ENCODE measurements at regions not wholly inside any gene's neighbourhood (a gene's known extent, or its start where the extent isn't known, plus 50 kb on each side); places are given as distances from the start of the nearest gene placed in this dataset.
"Not testable (repeated sequence)": the region's sequence is repeated elsewhere in the genome, so short reads cannot be mapped to it uniquely, and the experiment has no call there.

GRCh38 chr4:52202251-52202779 lies 151.2 kb downstream of the SPATA18 start:
- H3K27me3 Mint-ChIP-seq: no peaks in the 10 kb centered on the region
- H3K9me3 ChIP-seq (ENCODE audit: low read length): no peaks in the 10 kb centered on the region
- H3K27ac ChIP-seq (ENCODE audit: low read depth, low read length): no peak overlapping the region
- H3K4me3 Mint-ChIP-seq: no peak overlapping the region
- no peaks in the 10 kb centered on the region for H3K4me1 Mint-ChIP-seq
- no peaks in the 10 kb centered on the region for H3K4me1 ChIP-seq (ENCODE audit: insufficient read depth, low read length)
- H3K27me3 ChIP-seq (ENCODE audit: insufficient read depth, low read length, poor library complexity, severe bottlenecking): no peaks in the 10 kb centered on the region
- H3K36me3 ChIP-seq (ENCODE audit: insufficient read depth, low read length): no peaks in the 10 kb centered on the region
- ChIA-PET CTCF (no interaction called here), POLR2A (no interaction called here)
- peaks cover 0 to 2% (median 0%) of the 10 kb centered on the region in 5 donors for H3K9me3 Mint-ChIP-seq
- no peak overlapping the region for H3K4me3 ChIP-seq (ENCODE audit: low read length)
- no peak overlapping the region for H3K27ac Mint-ChIP-seq
- DNase-seq: no peak
- H3K36me3 Mint-ChIP-seq: peaks cover 0 to 2% (median 0%) of the 10 kb centered on the region in 3 donors

GRCh38 chr4:52202931-52203330 lies 151.8 kb downstream of the SPATA18 start:
- peaks cover 0 to 2% (median 0%) of the 10 kb centered on the region in 3 donors for H3K36me3 Mint-ChIP-seq
- no peaks in the 10 kb centered on the region for H3K4me1 Mint-ChIP-seq
- H3K9me3 ChIP-seq (ENCODE audit: low read length): no peaks in the 10 kb centered on the region
- H3K4me3 ChIP-seq (ENCODE audit: low read length): no peak overlapping the region
- no peaks in the 10 kb centered on the region for H3K9me3 Mint-ChIP-seq
- H3K27ac Mint-ChIP-seq: no peak overlapping the region
- H3K27me3 Mint-ChIP-seq: no peaks in the 10 kb centered on the region
- H3K27me3 ChIP-seq (ENCODE audit: insufficient read depth, low read length, poor library complexity, severe bottlenecking): no peaks in the 10 kb centered on the region
- CTCF ChIA-PET: no interaction called here
- DNase-seq: no peak
- POLR2A ChIA-PET: no interaction called here
- H3K36me3 ChIP-seq (ENCODE audit: insufficient read depth, low read length): no peaks in the 10 kb centered on the region
- H3K27ac ChIP-seq (ENCODE audit: low read depth, low read length): no peak overlapping the region
- H3K4me1 ChIP-seq (ENCODE audit: insufficient read depth, low read length): no peaks in the 10 kb centered on the region
- no peak overlapping the region for H3K4me3 Mint-ChIP-seq

GRCh38 chr4:52203351-52203750 lies 152.2 kb downstream of the SPATA18 start:
- H3K4me3 ChIP-seq (ENCODE audit: low read length): no peak overlapping the region

GRCh38 chr4:52204921-52205320 lies 153.8 kb downstream of the SPATA18 start:
- Mint-ChIP-seq H3K27me3 (peaks cover 0 to 2% of the 10 kb centered on the region in 2 donors), H3K4me3 (no peak overlapping the region), H3K27ac (no peak overlapping the region), H3K9me3 (peaks cover 0 to 3% (median 0%) of the 10 kb centered on the region in 5 donors), H3K36me3 (no peaks in the 10 kb centered on the region), H3K4me1 (no peaks in the 10 kb centered on the region)
- H3K4me3 ChIP-seq (ENCODE audit: low read length): no peak overlapping the region
- no peaks in the 10 kb centered on the region for H3K36me3 ChIP-seq (ENCODE audit: insufficient read depth, low read length)
- no peak for DNase-seq
- H3K9me3 ChIP-seq (ENCODE audit: low read length): no peaks in the 10 kb centered on the region
- CTCF ChIA-PET: no interaction called here
- H3K27ac ChIP-seq (ENCODE audit: low read depth, low read length): no peak overlapping the region
- H3K4me1 ChIP-seq (ENCODE audit: insufficient read depth, low read length): no peaks in the 10 kb centered on the region
- POLR2A ChIA-PET: no interaction called here
- no peaks in the 10 kb centered on the region for H3K27me3 ChIP-seq (ENCODE audit: insufficient read depth, low read length, poor library complexity, severe bottlenecking)

More at GRCh38 chr4:52203351-52203750, 152.2 kb downstream of the SPATA18 start:
- Histone ChIP-seq H3K9me3 (ENCODE audit: low read length) (no peaks in the 10 kb centered on the region), H3K27ac (ENCODE audit: low read depth, low read length) (no peak overlapping the region), H3K27me3 (ENCODE audit: insufficient read depth, low read length, poor library complexity, severe bottlenecking) (no peaks in the 10 kb centered on the region), H3K36me3 (ENCODE audit: insufficient read depth, low read length) (no peaks in the 10 kb centered on the region), H3K4me1 (ENCODE audit: insufficient read depth, low read length) (no peaks in the 10 kb centered on the region)
- Mint-ChIP-seq H3K27ac (no peak overlapping the region), H3K4me1 (no peaks in the 10 kb centered on the region), H3K27me3 (peaks cover 0 to 2% of the 10 kb centered on the region in 2 donors), H3K4me3 (no peak overlapping the region), H3K36me3 (peaks cover 0 to 2% (median 0%) of the 10 kb centered on the region in 3 donors), H3K9me3 (peaks cover 0 to under 1% (median 0%) of the 10 kb centered on the region in 5 donors)
- DNase-seq: no peak
- ChIA-PET POLR2A (no interaction called here), CTCF (no interaction called here)

GRCh38 chr4:52207146-52207545 lies 156.0 kb downstream of the SPATA18 start:
- H3K4me3 Mint-ChIP-seq; H3K27me3 Mint-ChIP-seq; H3K36me3 ChIP-seq (ENCODE audit: insufficient read depth, low read length); H3K27ac ChIP-seq (ENCODE audit: low read depth, low read length); H3K36me3 Mint-ChIP-seq; H3K27ac Mint-ChIP-seq; CTCF ChIA-PET; H3K27me3 ChIP-seq (ENCODE audit: insufficient read depth, low read length, poor library complexity, severe bottlenecking); H3K9me3 Mint-ChIP-seq; POLR2A ChIA-PET; H3K4me3 ChIP-seq (ENCODE audit: low read length); DNase-seq; H3K4me1 Mint-ChIP-seq; H3K9me3 ChIP-seq (ENCODE audit: low read length); H3K4me1 ChIP-seq (ENCODE audit: insufficient read depth, low read length): not testable (repeated sequence)

- no peak for DNase-seq
- peaks cover 0 to 2% of the 10 kb centered on the region in 2 donors for H3K27me3 Mint-ChIP-seq
- no peak overlapping the region for H3K4me3 Mint-ChIP-seq
- H3K9me3 Mint-ChIP-seq: peaks cover 6 to 20% (median 14%) of the 10 kb centered on the region in 5 donors
- H3K4me1 ChIP-seq (ENCODE audit: insufficient read depth, low read length): no peaks in the 10 kb centered on the region
- no peaks in the 10 kb centered on the region for H3K36me3 Mint-ChIP-seq
- no peak overlapping the region for H3K27ac ChIP-seq (ENCODE audit: low read depth, low read length)
- POLR2A ChIA-PET: no interaction called here
- no peaks in the 10 kb centered on the region for H3K4me1 Mint-ChIP-seq
- H3K4me3 ChIP-seq (ENCODE audit: low read length): no peak overlapping the region
- H3K36me3 ChIP-seq (ENCODE audit: insufficient read depth, low read length): no peaks in the 10 kb centered on the region
- CTCF ChIA-PET: no interaction called here
- no peak overlapping the region for H3K27ac Mint-ChIP-seq
- H3K9me3 ChIP-seq (ENCODE audit: low read length): no peaks in the 10 kb centered on the region
- H3K27me3 ChIP-seq (ENCODE audit: insufficient read depth, low read length, poor library complexity, severe bottlenecking): no peaks in the 10 kb centered on the region
These were observed 161.6 kb downstream of the SPATA18 start for GRCh38 chr4:52212702-52213101.

- Mint-ChIP-seq H3K4me3 (no peak overlapping the region), H3K9me3 (peaks cover 0 to under 1% (median 0%) of the 10 kb centered on the region in 5 donors), H3K36me3 (no peaks in the 10 kb centered on the region), H3K27ac (no peak overlapping the region), H3K27me3 (peaks cover 0 to 3% of the 10 kb centered on the region in 2 donors), H3K4me1 (no peaks in the 10 kb centered on the region)
- Histone ChIP-seq H3K27me3 (ENCODE audit: insufficient read depth, low read length, poor library complexity, severe bottlenecking) (no peaks in the 10 kb centered on the region), H3K36me3 (ENCODE audit: insufficient read depth, low read length) (no peaks in the 10 kb centered on the region), H3K4me3 (ENCODE audit: low read length) (no peak overlapping the region), H3K9me3 (ENCODE audit: low read length) (no peaks in the 10 kb centered on the region), H3K27ac (ENCODE audit: low read depth, low read length) (no peak overlapping the region), H3K4me1 (ENCODE audit: insufficient read depth, low read length) (no peaks in the 10 kb centered on the region)
- POLR2A ChIA-PET: no interaction called here
- no peak for DNase-seq
- CTCF ChIA-PET: no interaction called here
These were observed 180.4 kb downstream of the SPATA18 start for GRCh38 chr4:52231526-52231925.

GRCh38 chr4:52234561-52235440 lies 183.7 kb downstream of the SPATA18 start:
- Histone ChIP-seq H3K4me3 (ENCODE audit: low read length) (no peak overlapping the region), H3K9me3 (ENCODE audit: low read length) (no peaks in the 10 kb centered on the region), H3K4me1 (ENCODE audit: insufficient read depth, low read length) (no peaks in the 10 kb centered on the region), H3K36me3 (ENCODE audit: insufficient read depth, low read length) (no peaks in the 10 kb centered on the region), H3K27me3 (ENCODE audit: insufficient read depth, low read length, poor library complexity, severe bottlenecking) (no peaks in the 10 kb centered on the region), H3K27ac (ENCODE audit: low read depth, low read length) (no peak overlapping the region)
- ChIA-PET CTCF (no interaction called here), POLR2A (no interaction called here)
- Mint-ChIP-seq H3K9me3 (peaks cover 0 to 2% (median 0%) of the 10 kb centered on the region in 5 donors), H3K4me3 (no peak overlapping the region), H3K27me3 (peaks cover 0 to 3% of the 10 kb centered on the region in 2 donors), H3K27ac (no peak overlapping the region), H3K4me1 (no peaks in the 10 kb centered on the region), H3K36me3 (no peaks in the 10 kb centered on the region)
- no peak for DNase-seq

Data from CD8-positive, alpha-beta memory T cell (primary cell).